ENCODE measurements at regions not wholly inside any gene's neighbourhood (a gene's known extent, or its start where the extent isn't known, plus 50 kb on each side); places are given as distances from the start of the nearest gene placed in this dataset.

DNA sequence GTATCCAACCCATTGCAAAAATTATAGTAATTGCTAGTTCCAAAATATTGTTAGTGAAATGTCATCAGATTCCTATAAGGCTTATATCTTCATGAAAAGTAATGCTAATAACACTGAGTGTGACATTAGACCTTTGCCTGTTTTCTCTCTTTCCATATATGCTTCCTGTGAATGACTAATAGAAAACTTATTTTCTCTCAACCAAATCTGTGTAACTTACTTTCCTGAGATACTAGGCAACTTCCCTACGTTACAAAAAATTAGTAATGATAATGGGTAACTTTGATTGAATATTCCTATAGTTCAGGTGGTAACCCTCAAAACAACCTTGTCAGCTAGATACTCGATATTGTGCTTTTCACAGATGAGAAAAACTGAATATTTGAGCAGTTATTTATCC, 124.2 kb upstream of the HNRNPU start:
- no peaks in the 10 kb centered on the region for H3K27me3 ChIP-seq (ENCODE audit: control insufficient read depth in 3 of 3, insufficient read depth in 3 of 3, low read length in 2 of 3)
- no peak overlapping the region for H3K27ac ChIP-seq (ENCODE audit: low read depth in 1 of 2, low read length in 1 of 2)
- peaks cover 0 to 2% (median 0%) of the 10 kb centered on the region in 4 donors for H3K36me3 ChIP-seq (ENCODE audit: control insufficient read depth in 4 of 4, insufficient read depth in 4 of 4, low read length in 4 of 4)
- DNase-seq (no peak), ATAC-seq (ENCODE audit: insufficient read depth, low FRiP score) (no peak)
- H3K9ac ChIP-seq (ENCODE audit: insufficient read depth in 1 of 2, low read length in 2 of 2), result no peak overlapping the region
- no peaks in the 10 kb centered on the region for H3K4me1 ChIP-seq (ENCODE audit: control insufficient read depth in 5 of 5, insufficient read depth in 5 of 5, low read length in 5 of 5)
- TF ChIP-seq, protein P1, sequence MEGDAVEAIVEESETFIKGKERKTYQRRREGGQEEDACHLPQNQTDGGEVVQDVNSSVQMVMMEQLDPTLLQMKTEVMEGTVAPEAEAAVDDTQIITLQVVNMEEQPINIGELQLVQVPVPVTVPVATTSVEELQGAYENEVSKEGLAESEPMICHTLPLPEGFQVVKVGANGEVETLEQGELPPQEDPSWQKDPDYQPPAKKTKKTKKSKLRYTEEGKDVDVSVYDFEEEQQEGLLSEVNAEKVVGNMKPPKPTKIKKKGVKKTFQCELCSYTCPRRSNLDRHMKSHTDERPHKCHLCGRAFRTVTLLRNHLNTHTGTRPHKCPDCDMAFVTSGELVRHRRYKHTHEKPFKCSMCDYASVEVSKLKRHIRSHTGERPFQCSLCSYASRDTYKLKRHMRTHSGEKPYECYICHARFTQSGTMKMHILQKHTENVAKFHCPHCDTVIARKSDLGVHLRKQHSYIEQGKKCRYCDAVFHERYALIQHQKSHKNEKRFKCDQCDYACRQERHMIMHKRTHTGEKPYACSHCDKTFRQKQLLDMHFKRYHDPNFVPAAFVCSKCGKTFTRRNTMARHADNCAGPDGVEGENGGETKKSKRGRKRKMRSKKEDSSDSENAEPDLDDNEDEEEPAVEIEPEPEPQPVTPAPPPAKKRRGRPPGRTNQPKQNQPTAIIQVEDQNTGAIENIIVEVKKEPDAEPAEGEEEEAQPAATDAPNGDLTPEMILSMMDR (IDR thresholded peaks at IDR 0.05; ENCODE audit: control extremely low read depth, extremely low read depth), result no peak
- 92 to 96% methylated on average over 2 of the region's 2 CpGs for WGBS, 2 donors
- H3K4me3 ChIP-seq, result no peak overlapping the region
- no peaks in the 10 kb centered on the region for H3K9me3 ChIP-seq (ENCODE audit: control insufficient read depth in 4 of 4, insufficient read depth in 3 of 4, low read length in 3 of 4)

DNA sequence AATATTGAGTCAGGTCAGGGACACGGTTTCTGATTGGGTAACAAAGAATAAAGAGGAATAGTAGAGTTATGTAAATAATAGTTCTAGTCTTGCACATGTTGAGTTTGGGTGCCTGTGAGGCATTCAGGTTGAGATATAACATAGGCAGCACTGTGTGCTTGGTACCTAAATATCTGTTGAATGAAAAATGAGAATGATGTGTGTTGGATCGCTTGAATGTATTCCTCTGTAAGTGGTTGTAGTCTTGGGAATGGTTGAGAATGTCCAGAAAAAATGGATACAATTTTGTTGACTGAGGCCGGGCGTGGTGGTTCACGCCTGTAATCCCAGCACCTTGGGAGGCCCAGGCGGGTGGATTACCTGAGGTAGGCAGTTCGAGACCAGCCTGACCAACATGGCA, 116.3 kb upstream of the HNRNPU start:
- TF ChIP-seq, protein P1 (IDR thresholded peaks at IDR 0.05; ENCODE audit: control extremely low read depth, extremely low read depth), result no peak
- no peak for ATAC-seq (ENCODE audit: insufficient read depth, low FRiP score)
- no peak for DNase-seq
- WGBS, 2 donors, result 90 to 93% methylated on average over 7 of the region's 7 CpGs
- H3K9ac ChIP-seq (ENCODE audit: insufficient read depth in 1 of 2, low read length in 2 of 2), result no peak overlapping the region
- H3K27ac ChIP-seq (ENCODE audit: low read depth in 1 of 2, low read length in 1 of 2), result no peak overlapping the region
- H3K4me1 ChIP-seq (ENCODE audit: control insufficient read depth in 5 of 5, insufficient read depth in 5 of 5, low read length in 5 of 5), result no peaks in the 10 kb centered on the region
- H3K9me3 ChIP-seq (ENCODE audit: control insufficient read depth in 4 of 4, insufficient read depth in 3 of 4, low read length in 3 of 4), result no peaks in the 10 kb centered on the region
- peaks cover 0 to 3% (median 0%) of the 10 kb centered on the region in 4 donors for H3K36me3 ChIP-seq (ENCODE audit: control insufficient read depth in 4 of 4, insufficient read depth in 4 of 4, low read length in 4 of 4)
- H3K4me3 ChIP-seq, result no peak overlapping the region
- no peaks in the 10 kb centered on the region for H3K27me3 ChIP-seq (ENCODE audit: control insufficient read depth in 3 of 3, insufficient read depth in 3 of 3, low read length in 2 of 3)

DNA sequence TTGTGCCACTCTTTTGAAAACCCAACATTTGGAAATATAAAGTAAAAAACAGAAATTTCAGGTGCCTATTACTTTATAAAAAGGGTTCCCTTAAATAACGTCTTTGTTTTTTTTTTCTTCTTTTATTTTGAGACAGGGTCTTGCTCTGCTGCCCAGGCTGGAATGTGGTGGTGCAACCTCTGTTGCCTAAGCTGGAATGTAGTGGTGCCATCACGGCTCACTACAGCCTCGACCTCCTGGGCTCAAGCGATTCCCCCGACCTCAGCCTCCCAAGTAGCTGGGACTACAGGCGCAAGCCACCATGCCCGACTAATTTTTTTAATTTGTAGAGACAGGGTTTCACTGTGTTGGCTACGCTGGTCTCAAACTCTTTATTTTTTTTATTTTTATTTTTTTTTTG, 110.2 kb upstream of the HNRNPU start:
- no peaks in the 10 kb centered on the region for H3K4me1 ChIP-seq (ENCODE audit: control insufficient read depth in 5 of 5, insufficient read depth in 5 of 5, low read length in 5 of 5)
- ATAC-seq (ENCODE audit: insufficient read depth, low FRiP score) (no peak), DNase-seq (no peak)
- H3K9ac ChIP-seq (ENCODE audit: insufficient read depth in 1 of 2, low read length in 2 of 2), result no peak overlapping the region
- H3K27ac ChIP-seq (ENCODE audit: low read depth in 1 of 2, low read length in 1 of 2), result no peak overlapping the region
- no peak overlapping the region for H3K4me3 ChIP-seq
- TF ChIP-seq, protein P1 (IDR thresholded peaks at IDR 0.05; ENCODE audit: control extremely low read depth, extremely low read depth), result no peak
- peaks cover 0 to 1% (median 0%) of the 10 kb centered on the region in 4 donors for H3K9me3 ChIP-seq (ENCODE audit: control insufficient read depth in 4 of 4, insufficient read depth in 3 of 4, low read length in 3 of 4)
- 95 to 97% methylated on average over 8 of the region's 8 CpGs for WGBS, 2 donors
- no peaks in the 10 kb centered on the region for H3K27me3 ChIP-seq (ENCODE audit: control insufficient read depth in 3 of 3, insufficient read depth in 3 of 3, low read length in 2 of 3)
- no peaks in the 10 kb centered on the region for H3K36me3 ChIP-seq (ENCODE audit: control insufficient read depth in 4 of 4, insufficient read depth in 4 of 4, low read length in 4 of 4)

DNA sequence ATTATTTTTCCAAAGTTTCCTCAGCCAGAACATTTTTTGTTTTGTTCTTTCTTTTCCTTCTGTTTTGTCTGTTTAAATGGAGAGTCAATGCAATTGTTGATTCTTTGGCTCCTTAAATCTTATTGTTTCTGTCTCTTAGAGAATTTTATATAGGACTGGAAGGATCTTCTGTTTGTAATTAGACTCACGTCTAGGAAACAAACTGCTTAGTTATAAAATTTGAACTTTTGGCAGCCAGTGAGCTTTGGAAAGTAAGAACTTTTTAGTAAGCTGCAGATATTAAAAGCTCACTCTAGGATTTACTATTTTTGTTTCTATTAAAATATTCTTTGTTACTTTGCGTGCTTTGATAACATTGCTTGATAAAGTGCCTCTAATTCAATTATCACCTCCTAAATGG, 109.8 kb upstream of the HNRNPU start:
- WGBS, 2 donors, result 87% methylated on average over 2 of the region's 2 CpGs
- TF ChIP-seq, protein P1 (IDR thresholded peaks at IDR 0.05; ENCODE audit: control extremely low read depth, extremely low read depth), result no peak

More for the DNA sequence above, 109.8 kb upstream of the HNRNPU start:
- no peaks in the 10 kb centered on the region for H3K36me3 ChIP-seq (ENCODE audit: control insufficient read depth in 4 of 4, insufficient read depth in 4 of 4, low read length in 4 of 4)
- peaks cover 0 to 3% (median 0%) of the 10 kb centered on the region in 5 donors for H3K4me1 ChIP-seq (ENCODE audit: control insufficient read depth in 5 of 5, insufficient read depth in 5 of 5, low read length in 5 of 5)
- peaks cover 0 to 1% (median 0%) of the 10 kb centered on the region in 4 donors for H3K9me3 ChIP-seq (ENCODE audit: control insufficient read depth in 4 of 4, insufficient read depth in 3 of 4, low read length in 3 of 4)
- H3K27me3 ChIP-seq (ENCODE audit: control insufficient read depth in 3 of 3, insufficient read depth in 3 of 3, low read length in 2 of 3), result no peaks in the 10 kb centered on the region
- no peak overlapping the region for H3K4me3 ChIP-seq
- DNase-seq (no peak), ATAC-seq (ENCODE audit: insufficient read depth, low FRiP score) (no peak)
- no peak overlapping the region for H3K27ac ChIP-seq (ENCODE audit: low read depth in 1 of 2, low read length in 1 of 2)
- no peak overlapping the region for H3K9ac ChIP-seq (ENCODE audit: insufficient read depth in 1 of 2, low read length in 2 of 2)

All from lung (tissue), 11 donors.